A673 (cell line): ENCODE measurements at regions not wholly inside any gene's neighbourhood (a gene's known extent, or its start where the extent isn't known, plus 50 kb on each side); places are given as distances from the start of the nearest gene placed in this dataset.

Experiments
- EZH2 ChIP-seq: fragments of 200-600 bp; sonication (generic); IDR thresholded peaks from 2 replicates; pipeline ENCODE4 v1.6.1; 2017; ENCODE audit warnings: borderline replicate concordance, low read depth, mild to moderate bottlenecking, mixed read lengths, antibody characterized with exemption, low read length; ENCODE audit not compliant: poor library complexity, severe bottlenecking
- TF ChIP-seq, protein P1 (sequence below): fragments of 300-800, 200-600 bp; sonication (generic); conservative IDR thresholded peaks from 2 replicates; pipeline ENCODE4 v1.5.1; 2017; ENCODE audit warnings: low read depth, mild to moderate bottlenecking, antibody characterized with exemption, low read length, moderate library complexity, mixed read lengths

DNA sequence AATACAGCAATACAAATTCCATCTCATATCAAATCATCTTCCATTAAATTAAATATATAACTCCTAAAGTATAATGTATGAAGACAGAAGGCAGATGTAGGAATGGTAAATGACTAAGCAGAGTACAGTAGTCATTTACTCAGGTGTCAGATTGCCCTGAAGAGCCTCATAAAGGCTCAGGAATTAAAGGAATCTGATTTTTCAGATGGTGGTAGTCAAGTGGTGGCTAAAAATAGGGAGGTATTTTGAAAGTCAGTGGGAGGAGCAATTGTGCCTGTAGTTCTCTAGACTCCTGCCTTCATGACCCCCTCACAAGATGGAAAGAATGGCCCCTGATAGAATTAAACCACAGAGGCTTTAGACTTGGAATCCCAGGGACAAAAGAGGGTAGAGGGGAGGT lies 142.7 kb upstream of the SYNPR start:
- TF ChIP-seq, protein P1, sequence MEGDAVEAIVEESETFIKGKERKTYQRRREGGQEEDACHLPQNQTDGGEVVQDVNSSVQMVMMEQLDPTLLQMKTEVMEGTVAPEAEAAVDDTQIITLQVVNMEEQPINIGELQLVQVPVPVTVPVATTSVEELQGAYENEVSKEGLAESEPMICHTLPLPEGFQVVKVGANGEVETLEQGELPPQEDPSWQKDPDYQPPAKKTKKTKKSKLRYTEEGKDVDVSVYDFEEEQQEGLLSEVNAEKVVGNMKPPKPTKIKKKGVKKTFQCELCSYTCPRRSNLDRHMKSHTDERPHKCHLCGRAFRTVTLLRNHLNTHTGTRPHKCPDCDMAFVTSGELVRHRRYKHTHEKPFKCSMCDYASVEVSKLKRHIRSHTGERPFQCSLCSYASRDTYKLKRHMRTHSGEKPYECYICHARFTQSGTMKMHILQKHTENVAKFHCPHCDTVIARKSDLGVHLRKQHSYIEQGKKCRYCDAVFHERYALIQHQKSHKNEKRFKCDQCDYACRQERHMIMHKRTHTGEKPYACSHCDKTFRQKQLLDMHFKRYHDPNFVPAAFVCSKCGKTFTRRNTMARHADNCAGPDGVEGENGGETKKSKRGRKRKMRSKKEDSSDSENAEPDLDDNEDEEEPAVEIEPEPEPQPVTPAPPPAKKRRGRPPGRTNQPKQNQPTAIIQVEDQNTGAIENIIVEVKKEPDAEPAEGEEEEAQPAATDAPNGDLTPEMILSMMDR = no peak
- TF ChIP-seq EZH2 = no peak
